ENCODE measurements at regions not wholly inside any gene's neighbourhood (a gene's known extent, or its start where the extent isn't known, plus 50 kb on each side); places are given as distances from the start of the nearest gene placed in this dataset.

GRCh38 chr12:90024262-90024661, 315.6 kb upstream of the ATP2B1 start:
- no peak for DNase-seq

DNA sequence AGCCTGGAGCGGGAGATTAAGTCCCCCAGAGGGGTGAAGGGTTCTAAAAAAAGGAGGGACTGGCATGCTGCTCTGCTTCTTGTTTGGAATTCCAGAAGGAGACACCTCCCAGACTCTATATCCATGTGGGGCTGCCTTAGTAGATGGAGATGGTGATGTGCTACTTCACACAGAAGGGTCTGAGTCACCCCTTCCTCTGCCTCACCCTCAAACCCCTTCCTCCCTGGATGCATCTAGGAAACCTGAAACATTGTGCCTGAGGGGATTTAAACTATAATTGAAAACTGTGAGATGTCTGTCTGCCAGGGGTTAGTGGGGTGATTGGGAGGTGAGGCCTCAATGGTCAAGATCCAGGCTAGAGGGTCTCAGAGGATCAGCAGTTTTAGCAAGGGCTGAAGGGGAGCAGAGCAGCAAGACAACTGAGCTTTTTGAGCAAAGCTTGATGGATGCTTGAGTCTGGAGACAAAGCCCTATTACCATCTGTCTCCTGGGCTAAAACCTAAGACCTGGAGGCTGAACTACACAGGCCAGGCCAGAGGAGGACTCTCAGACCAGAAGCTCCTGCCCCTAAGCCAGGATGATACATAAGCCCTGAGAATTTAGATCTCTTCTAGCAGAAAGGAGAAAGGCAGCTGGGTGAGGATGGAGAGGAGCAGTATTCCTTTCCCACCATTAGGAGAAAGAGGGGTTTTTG, 314.7 kb upstream of the ATP2B1 start:
- no peak for DNase-seq

GRCh38 chr12:90021795-90022440, 313.3 kb upstream of the ATP2B1 start:
- DNase-seq = no peak

GRCh38 chr12:90020881-90021280, 312.2 kb upstream of the ATP2B1 start:
- no peak for DNase-seq

- DNase-seq = no peak
Measured at GRCh38 chr12:90020436-90020835, 311.8 kb upstream of the ATP2B1 start.

DNA sequence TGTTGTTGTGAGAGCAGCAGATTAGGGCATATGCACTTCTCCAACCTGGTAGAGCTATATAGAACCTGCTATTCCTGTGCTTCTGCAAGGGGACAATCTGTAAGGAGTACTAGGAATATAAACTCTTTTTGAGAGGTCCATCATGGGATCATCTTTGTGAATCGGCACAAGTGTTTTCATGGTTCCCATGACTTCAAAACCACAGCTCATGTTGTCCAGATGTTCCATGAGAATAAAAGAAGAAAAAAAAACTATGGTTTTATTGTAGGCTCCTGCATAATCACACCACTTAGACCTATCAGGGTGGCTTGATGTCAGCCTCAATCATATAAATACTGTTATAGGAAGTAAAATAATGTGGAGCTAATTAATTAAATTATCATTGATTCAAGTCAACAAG, 311.4 kb upstream of the ATP2B1 start:
- DNase-seq = no peak

DNA sequence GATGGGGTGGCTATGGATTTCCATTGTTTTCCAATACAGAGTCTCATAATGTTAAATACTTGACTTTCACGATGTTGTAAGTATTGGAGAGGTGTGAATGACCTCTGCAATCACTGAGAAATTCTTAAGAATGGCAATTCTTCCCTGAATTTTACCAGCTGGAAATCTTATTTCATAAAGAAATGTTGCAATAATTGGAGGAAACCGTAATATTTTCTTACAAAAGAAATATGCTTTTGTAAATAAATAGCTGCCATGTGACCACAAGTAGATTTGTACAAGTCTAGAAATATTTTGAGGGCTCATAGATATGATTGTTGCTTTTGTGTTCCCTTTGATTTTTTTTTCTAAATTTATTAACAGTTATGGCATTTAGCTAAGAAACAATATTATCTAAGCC, 308.7 kb upstream of the ATP2B1 start:
- no peak for DNase-seq

GRCh38 chr12:90015228-90015627, 306.6 kb upstream of the ATP2B1 start:
- no peak for DNase-seq

DNA sequence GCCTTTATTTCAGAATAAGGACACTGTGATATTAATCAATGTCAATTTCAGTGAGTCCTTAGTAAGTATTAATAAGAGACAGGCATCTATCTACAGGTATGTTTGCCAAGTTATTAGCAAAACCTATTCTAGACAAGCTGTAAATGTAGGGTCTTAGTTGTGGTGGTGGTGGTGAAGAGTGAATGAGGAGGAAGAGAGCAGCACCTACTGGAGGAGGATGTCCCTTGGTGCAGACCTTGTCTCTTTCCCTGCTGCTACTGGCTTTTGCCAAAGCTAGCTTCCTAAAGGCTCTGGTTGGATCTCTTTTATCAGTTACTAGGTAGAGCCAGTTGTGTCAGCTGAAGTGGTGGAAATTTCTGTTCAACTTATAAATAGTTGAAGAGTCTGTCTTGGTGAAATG, 304.8 kb upstream of the ATP2B1 start:
- no peak for DNase-seq

DNA sequence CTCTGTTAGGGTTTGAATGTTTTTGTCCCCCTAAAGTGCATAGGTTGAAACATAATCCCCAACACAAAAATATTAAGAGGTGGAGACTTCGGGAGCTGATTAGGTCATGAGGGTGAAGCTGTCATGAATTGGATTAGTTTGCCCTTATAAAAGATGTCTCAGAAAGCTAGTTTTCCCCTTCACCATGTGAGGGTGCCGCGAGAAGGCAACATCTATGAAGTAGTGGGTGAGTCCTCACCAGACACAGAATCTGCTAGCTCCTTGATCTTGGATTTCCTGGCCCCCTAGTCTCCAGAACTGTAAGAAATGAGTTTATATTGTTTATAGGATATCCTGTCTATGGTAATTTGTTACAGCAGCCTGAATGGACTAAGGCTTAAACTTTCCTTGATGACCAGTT, 301.5 kb upstream of the ATP2B1 start:
- no peak for DNase-seq

GRCh38 chr12:90008277-90008676, 299.6 kb upstream of the ATP2B1 start:
- no peak for DNase-seq

DNA sequence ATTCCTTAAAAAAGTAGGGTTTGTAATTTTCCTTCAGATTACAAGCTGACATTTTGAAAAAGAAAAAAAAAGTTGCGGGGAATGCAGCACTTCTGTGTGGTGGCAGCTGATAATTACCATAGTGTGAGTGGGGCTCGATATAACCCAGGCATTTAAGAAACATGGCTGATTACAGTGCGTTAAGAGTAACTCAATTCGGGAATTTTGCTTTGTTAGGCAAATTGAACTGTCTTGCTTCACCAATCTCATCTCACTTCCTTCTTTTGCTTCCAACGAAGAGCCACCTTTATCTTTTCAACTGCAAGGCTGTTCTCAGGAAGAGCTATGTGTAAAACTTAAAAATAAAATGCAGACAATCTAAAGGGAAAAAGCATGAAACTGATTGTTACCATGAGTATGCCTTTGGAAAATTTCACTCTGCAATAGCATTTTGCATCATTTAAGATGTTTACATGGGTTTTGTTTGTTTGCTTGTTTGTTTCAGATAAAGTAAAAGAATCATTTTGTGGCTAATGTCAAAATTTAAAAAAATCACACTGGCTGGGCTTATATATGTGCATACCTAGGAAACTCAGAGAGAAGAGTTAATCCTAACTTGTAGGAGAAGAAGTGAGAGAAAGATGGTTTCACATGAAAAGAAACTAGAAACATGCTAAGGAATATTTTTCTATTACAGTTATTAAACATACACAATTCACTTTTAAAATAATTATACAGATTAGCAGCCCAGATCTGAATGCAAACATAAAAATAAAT, 295.9 kb upstream of the ATP2B1 start:
- no peak for DNase-seq

DNA sequence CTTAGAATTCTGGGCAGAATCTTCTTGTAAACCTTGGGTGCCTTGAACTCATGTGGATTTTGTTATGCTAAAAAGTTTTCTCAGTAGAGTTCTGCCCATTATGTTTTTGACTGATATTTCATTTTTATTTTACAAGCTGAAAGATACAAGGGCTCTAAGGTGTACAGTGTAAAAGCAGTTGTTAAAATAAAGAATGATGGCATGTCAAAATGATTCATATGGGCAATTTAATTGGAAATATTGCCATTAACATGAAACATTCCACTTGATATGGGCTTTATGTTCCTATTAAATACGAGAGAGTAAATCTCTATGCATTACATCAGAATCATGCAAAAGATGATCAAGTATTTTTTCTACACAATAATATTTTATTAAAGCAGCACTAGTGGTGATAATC, 295.1 kb upstream of the ATP2B1 start:
- no peak for DNase-seq

- DNase-seq = no peak
Measured at GRCh38 chr12:90000721-90001120, 292.1 kb upstream of the ATP2B1 start.

DNA sequence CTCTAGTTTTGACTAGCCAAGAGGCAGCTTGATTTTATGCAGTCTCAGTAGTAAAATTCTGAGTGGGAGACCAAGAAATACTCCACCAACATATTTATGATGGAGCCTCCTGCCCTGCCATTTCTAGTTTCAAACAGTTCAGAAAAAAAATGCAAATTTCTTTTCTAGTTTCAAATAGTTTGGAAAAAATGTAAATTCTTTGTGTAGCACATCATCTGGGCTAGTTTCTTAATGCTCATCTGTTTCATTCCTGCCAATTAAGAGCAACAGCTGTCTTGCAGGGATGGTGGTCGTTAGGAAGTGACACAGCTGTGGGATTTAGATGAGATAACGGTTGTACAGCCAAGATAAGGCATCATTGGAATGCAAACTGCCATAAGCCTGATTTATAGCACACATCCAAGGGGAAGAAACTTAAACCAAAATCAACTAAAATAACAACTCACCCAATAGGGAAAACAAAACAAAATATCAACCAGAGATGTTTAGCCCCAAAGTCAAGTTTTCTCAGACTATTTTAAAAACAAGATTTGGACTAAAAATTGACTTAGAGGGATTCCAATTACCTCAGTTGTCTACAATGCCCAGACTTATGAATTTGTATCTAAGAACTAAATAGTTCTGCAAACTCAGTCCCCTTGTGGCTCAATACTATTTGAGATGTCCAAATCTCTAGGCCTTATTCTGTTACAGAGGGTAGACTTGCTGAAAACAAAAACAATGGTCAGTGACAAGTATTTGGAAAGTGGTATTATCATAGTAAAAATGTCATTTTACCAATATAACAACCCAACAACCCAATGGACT, 291.3 kb upstream of the ATP2B1 start:
- no peak for DNase-seq

DNA sequence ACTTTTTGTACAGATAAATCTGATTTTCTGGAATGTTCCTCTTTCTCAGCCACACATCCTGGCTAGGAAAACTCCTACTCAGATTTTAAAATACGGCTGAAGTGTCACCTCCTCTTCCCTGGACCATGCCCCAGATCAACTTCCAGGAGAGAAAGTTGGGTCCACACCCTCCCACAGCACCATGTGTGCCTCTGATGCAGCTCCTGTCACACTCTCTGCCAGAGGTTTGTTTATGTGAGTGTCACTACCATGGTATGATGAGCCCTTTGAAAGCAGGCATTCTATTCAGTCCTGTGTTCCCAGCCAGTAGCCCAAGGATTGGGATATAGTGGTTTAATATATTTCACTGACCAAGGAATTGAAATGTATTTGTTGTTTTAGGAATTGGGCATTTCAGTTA, 287.2 kb upstream of the ATP2B1 start:
- no peak for DNase-seq

DNA sequence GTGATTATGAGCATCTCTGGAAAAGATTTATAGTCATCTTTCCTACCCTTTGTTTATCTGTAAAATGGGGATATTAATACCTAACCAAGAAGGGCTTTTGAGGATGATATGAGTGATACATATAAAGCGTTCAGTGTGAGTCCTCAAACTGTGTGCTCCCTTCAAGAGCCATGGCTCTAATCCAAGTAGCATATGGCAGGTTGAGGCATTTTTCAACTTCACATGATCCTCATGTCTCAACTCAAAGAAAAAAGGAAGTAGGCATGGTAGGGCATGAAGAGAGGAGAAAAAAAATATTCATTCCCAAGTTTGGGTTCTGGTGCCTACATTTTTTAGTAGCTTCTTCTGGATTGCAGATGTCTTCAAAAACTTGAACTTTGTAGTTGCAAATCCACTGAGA, 286.3 kb upstream of the ATP2B1 start:
- no peak for DNase-seq

DNA sequence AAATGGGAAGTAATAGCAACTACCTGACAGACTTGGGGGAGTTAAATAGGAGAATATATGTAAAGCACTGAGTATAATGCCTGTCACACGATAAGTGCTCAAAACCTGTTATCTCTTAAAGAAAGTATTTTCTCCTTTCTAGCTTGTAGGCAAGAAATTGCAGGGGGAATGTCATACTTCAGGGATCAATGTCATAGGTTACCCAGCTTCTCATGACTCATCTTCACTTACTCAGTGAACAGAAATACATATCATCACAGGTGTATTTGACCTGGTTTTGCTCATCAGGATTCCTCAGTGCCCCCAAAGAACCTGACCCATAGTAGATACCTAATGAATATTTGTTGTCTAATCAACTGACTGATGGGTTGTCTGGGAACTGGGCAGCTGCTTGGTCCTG, 285.0 kb upstream of the ATP2B1 start:
- DNase-seq = no peak

- DNase-seq = no peak
Measured at GRCh38 chr12:89992668-89993451, 284.2 kb upstream of the ATP2B1 start.

DNA sequence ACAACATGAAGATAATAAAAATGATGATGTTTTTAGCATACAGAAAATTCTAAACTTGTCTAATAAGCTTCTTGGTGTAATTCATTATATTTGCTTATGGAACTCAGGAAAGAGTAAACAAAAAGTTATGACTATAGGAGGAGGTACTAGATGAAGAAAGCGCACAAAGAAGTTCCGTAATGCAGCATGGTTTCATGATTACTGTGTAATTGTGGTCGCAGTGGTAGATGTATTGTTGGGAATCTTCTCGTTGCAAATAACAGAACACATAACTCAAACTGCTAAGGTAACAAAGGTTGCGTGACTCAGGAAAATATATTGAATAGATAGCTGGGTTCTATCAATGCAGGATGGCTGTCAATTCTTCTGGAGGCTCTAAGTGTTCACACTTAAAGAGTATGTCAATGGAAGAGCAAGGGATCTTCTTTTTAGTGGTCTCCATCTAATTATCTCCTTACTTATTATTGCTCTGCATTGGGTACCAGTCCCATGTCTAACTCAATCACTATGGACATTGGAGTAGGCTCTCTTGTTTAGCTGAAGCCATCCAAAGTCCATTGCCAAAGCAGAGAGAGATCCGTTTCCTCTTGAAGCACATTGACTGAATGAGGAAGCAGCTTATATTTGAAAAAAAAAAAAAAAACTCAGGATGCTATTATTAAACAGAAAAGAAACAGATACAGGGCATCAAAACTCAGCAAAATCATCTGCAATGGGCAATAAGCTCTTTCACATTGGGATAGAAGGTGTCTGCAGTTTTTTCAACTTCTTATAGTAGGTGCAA, 283.4 kb upstream of the ATP2B1 start:
- DNase-seq = no peak

Measured in right kidney (tissue), 1 donor.